ENCODE measurements at regions not wholly inside any gene's neighbourhood (a gene's known extent, or its start where the extent isn't known, plus 50 kb on each side); places are given as distances from the start of the nearest gene placed in this dataset.

GRCh38 chr12:59023861-59024424, 103.6 kb upstream of the LRIG3 start:
- no peak for FAIRE-seq
- no peak for DNase-seq (ENCODE audit: extremely low spot score, insufficient read length, low read depth)

- DNase-seq (ENCODE audit: extremely low spot score, insufficient read length, low read depth) (no peak), FAIRE-seq (no peak)
Measured at GRCh38 chr12:59020073-59020946, 100.0 kb upstream of the LRIG3 start.

DNA sequence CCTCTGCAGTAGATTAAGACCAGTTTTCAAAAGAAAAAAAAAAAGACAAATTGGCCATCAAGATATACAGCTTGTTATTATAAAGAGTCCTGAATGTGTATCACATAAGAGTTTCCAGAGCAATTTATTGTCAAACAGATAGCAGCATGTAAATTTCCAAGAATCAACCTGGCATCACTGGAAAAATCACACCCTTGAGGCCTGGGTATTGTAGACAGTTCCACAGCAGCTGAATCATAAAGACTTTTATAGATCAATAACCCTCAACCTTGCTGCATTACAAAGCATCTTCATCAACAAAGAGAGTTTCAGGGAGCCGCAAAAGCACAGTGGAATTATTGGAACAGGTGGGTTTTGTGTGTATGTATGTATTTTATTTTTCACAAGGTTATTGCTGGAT, 94.6 kb upstream of the LRIG3 start:
- no peak for FAIRE-seq

DNA sequence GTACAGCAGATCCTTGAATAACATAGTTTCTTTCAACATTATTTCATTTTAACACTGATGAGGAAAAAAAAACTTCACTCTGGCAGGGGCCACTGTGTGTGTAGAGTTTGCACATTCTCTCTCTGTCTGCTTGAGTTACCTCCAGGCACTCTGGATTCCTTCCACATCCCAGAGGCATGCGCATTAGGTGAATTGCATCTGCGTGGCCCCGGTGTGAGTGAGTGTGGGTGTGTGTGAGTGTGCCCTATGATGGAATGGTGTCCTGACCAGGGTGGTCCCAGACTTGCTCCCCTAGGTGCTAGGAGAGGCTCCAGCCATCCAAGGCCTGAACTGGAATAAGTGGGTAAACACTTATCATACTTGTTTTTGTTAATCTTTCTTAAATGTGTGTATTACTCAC, 90.6 kb upstream of the LRIG3 start:
- FAIRE-seq: no peak

More for the DNA sequence above, 94.6 kb upstream of the LRIG3 start:
- DNase-seq (ENCODE audit: extremely low spot score, insufficient read length, low read depth): no peak

GRCh38 chr12:59010118-59010517, 89.8 kb upstream of the LRIG3 start:
- FAIRE-seq: no peak
- no peak for DNase-seq (ENCODE audit: extremely low spot score, insufficient read length, low read depth)

More for the DNA sequence above, 90.6 kb upstream of the LRIG3 start:
- DNase-seq (ENCODE audit: extremely low spot score, insufficient read length, low read depth): no peak

DNA sequence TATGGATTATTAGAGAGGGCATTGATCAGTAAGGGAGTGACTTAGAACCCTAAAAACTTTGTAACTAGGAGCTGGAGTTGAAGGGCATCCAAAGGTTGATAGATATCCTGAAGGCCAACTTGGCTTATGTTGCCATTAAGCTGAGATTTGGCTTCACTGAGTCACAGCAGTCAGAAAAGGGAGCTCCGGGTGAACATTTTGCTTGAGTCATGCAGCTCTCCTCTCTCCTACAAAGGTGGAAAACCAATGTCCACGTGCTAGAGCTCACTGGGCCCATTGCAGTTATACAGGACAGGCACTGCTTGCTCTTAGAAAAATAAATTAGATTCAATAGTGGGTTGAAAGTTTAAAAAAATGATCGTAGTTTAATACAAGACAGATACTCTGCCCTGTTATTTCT, 87.3 kb upstream of the LRIG3 start:
- FAIRE-seq (no peak), DNase-seq (ENCODE audit: extremely low spot score, insufficient read length, low read depth) (no peak)

- FAIRE-seq: no peak
- no peak for DNase-seq (ENCODE audit: extremely low spot score, insufficient read length, low read depth)
Measured at GRCh38 chr12:59005193-59005955, 85.1 kb upstream of the LRIG3 start.

GRCh38 chr12:59004456-59004855, 84.2 kb upstream of the LRIG3 start:
- FAIRE-seq (no peak), DNase-seq (ENCODE audit: extremely low spot score, insufficient read length, low read depth) (no peak)

- FAIRE-seq (no peak), DNase-seq (ENCODE audit: extremely low spot score, insufficient read length, low read depth) (no peak)
Measured at GRCh38 chr12:58995666-58996363, 75.5 kb upstream of the LRIG3 start.

DNA sequence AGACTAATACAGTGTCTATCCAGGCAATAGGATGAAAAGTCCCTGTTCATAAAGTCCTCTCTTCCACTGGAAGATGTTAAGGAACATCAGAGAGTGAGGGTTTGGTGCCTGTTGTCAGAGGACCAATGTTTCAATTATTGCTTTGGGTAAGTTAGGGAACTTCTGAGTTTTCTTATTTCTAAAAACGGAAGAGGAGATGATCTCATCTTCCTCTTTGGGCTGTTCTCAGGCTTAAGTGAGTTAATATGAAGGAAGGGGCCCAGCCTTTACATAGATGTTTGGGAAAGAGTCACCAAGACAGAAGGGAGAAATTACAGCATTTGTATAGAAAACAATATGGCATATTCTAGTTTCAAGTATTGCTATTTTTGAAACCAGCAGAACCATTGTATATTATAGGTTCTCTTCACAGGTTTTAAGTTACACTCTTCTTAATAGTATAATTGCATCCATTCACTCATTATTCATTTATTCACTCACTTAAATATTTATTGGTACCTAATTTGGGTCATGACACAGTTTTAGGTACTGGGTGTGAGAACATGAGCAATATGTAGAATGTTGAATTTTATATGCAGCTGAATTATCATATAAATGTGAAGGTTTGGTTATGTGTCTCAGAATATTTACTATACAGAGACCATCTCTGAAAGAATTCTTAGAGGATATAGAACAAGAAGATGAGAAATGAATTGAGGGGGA, 68.5 kb upstream of the LRIG3 start:
- DNase-seq (ENCODE audit: extremely low spot score, insufficient read length, low read depth) (no peak), FAIRE-seq (no peak)

GRCh38 chr12:58981961-58982360, 61.7 kb upstream of the LRIG3 start:
- DNase-seq (ENCODE audit: extremely low spot score, insufficient read length, low read depth): no peak
- no peak for FAIRE-seq

GRCh38 chr12:58980768-58981167, 60.5 kb upstream of the LRIG3 start:
- no peak for FAIRE-seq
- DNase-seq (ENCODE audit: extremely low spot score, insufficient read length, low read depth): no peak

- DNase-seq (ENCODE audit: extremely low spot score, insufficient read length, low read depth): no peak
- no peak for FAIRE-seq
Measured at GRCh38 chr12:58978717-58979116, 58.4 kb upstream of the LRIG3 start.

DNA sequence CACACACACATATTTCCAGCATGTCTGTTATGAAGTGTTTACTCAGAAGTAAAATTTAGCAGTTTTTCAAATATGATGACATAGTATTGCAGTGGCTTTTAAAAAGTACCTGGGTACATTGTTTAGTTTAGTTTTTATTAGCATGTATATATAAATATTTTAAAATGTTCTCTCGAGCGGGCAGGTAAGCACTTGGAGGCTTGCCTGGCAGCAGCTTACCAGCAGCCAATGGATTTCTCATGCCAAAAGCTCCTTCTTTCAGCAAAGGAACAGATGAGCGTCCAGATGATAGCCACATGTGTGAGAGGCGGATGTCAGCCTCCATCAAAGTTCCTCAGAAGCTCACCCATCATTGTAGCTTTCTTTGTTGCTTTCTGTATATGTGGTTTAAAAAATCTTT, 57.2 kb upstream of the LRIG3 start:
- no peak for FAIRE-seq
- DNase-seq (ENCODE audit: extremely low spot score, insufficient read length, low read depth): no peak

- FAIRE-seq (no peak), DNase-seq (ENCODE audit: extremely low spot score, insufficient read length, low read depth) (no peak)
Measured at GRCh38 chr12:58976146-58976545, 55.8 kb upstream of the LRIG3 start.

Data from GM18507 (cell line).